ENCODE measurements at regions not wholly inside any gene's neighbourhood (a gene's known extent, or its start where the extent isn't known, plus 50 kb on each side); places are given as distances from the start of the nearest gene placed in this dataset.

GRCh38 chr21:31503939-31504338 is 155.6 kb upstream of the SOD1 start:
- no peak overlapping the region for H3K27ac ChIP-seq (ENCODE audit: low read depth, low read length)
- POLR2A ChIA-PET (ENCODE audit: partially characterized antibody): no interaction called here
- H3K36me3 ChIP-seq (ENCODE audit: insufficient read depth, low read length): no peaks in the 10 kb centered on the region
- H3K27me3 ChIP-seq (ENCODE audit: insufficient read depth, low read length): no peaks in the 10 kb centered on the region
- intact Hi-C loops (cut with micrococcal nuclease): loop anchor here (10.0 kb wide), 1 partner anchor 109 kb away; no protein-coding TSS in a partner anchor
- Mint-ChIP-seq H3K4me3 (no peak overlapping the region), H3K36me3 (no peaks in the 10 kb centered on the region), H3K4me1 (peaks cover 8 to 26% (median 14%) of the 10 kb centered on the region in 4 donors), H3K9me3 (no peaks in the 10 kb centered on the region), H3K27me3 (no peaks in the 10 kb centered on the region), H3K27ac (no peak overlapping the region)
- H3K4me3 ChIP-seq (ENCODE audit: low read length in 2 of 2): no peak overlapping the region
- peaks cover under 1% of the 10 kb centered on the region for H3K4me1 ChIP-seq (ENCODE audit: insufficient read depth, low read length)
- CTCF ChIA-PET (ENCODE audit: partially characterized antibody): interaction anchor here (1.0 kb wide), 1 partner anchor 55 kb away, joined by 3 read pairs; no protein-coding TSS in a partner anchor
- H3K9me3 ChIP-seq (ENCODE audit: control insufficient read depth in 1 of 2, low read length in 2 of 2): no peaks in the 10 kb centered on the region
- DNase-seq: no peak

DNA sequence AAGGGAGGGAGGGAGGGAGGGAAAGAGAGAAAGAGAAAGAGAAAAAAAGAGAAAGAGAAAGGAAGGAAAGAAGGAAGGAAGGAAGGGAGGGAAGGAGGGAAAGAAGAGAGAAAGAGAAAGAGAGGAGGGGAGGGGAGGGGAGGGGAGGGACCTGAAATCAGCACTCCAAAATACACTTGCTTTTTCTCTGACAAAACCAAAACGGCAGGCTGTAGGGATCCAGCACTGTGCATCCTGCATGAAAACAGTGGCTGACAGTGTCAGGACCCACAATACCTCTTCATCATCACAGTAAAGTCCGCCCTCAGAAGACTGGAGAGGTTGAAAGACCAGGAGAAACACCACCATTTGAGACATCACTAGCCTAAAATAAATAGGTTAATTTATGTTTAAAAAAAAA is 156.0 kb upstream of the SOD1 start:
- Histone ChIP-seq H3K4me1 (ENCODE audit: insufficient read depth, low read length) (no peaks in the 10 kb centered on the region), H3K27me3 (ENCODE audit: insufficient read depth, low read length) (no peaks in the 10 kb centered on the region), H3K36me3 (ENCODE audit: insufficient read depth, low read length) (no peaks in the 10 kb centered on the region), H3K4me3 (ENCODE audit: low read length in 2 of 2) (no peak overlapping the region), H3K27ac (ENCODE audit: low read depth, low read length) (no peak overlapping the region), H3K9me3 (ENCODE audit: control insufficient read depth in 1 of 2, low read length in 2 of 2) (no peaks in the 10 kb centered on the region)
- DNase-seq: no peak
- CTCF ChIA-PET (ENCODE audit: partially characterized antibody): no interaction called here
- intact Hi-C loops (cut with micrococcal nuclease): loop anchor here (10.0 kb wide), 1 partner anchor 109 kb away; no protein-coding TSS in a partner anchor
- peaks cover 8 to 21% (median 14%) of the 10 kb centered on the region in 4 donors for H3K4me1 Mint-ChIP-seq
- H3K9me3 Mint-ChIP-seq: no peaks in the 10 kb centered on the region
- no peak overlapping the region for H3K27ac Mint-ChIP-seq
- POLR2A ChIA-PET (ENCODE audit: partially characterized antibody): no interaction called here
- H3K27me3 Mint-ChIP-seq: no peaks in the 10 kb centered on the region
- H3K4me3 Mint-ChIP-seq: no peak overlapping the region
- H3K36me3 Mint-ChIP-seq: no peaks in the 10 kb centered on the region

GRCh38 chr21:31502537-31503143 is 156.9 kb upstream of the SOD1 start:
- ChIA-PET CTCF (ENCODE audit: partially characterized antibody) (no interaction called here), POLR2A (ENCODE audit: partially characterized antibody) (no interaction called here)
- intact Hi-C loops (cut with micrococcal nuclease): loop anchor here (10.0 kb wide), 1 partner anchor 108 kb away; no protein-coding TSS in a partner anchor

DNA sequence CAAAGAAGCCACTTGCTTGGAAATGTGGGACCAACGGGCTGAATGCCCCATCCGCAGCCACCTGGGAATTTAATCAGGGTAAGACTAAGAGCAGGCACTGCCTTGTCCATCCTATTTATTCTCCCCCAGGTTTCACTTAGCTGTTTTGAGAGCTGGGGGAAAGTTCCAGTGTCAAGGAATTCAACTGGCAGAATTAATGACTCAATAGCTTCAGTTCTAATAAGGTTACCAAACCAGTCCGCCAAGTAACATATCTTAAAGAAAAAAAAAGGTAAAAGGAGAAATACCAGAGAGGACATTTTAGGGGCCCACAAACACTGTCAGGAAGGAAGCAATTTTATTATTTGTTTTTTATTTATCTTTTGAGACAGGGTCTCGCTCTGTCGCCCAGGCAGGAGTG is 157.6 kb upstream of the SOD1 start:
- H3K27ac Mint-ChIP-seq: no peak overlapping the region
- H3K27me3 ChIP-seq (ENCODE audit: insufficient read depth, low read length): no peaks in the 10 kb centered on the region
- no peak overlapping the region for H3K4me3 ChIP-seq (ENCODE audit: low read length in 2 of 2)
- ChIA-PET CTCF (ENCODE audit: partially characterized antibody) (no interaction called here), POLR2A (ENCODE audit: partially characterized antibody) (no interaction called here)
- no peak overlapping the region for H3K27ac ChIP-seq (ENCODE audit: low read depth, low read length)
- H3K9me3 Mint-ChIP-seq: no peaks in the 10 kb centered on the region
- no peak overlapping the region for H3K4me3 Mint-ChIP-seq
- H3K4me1 ChIP-seq (ENCODE audit: insufficient read depth, low read length): no peaks in the 10 kb centered on the region
- no peak for DNase-seq
- H3K36me3 Mint-ChIP-seq: no peaks in the 10 kb centered on the region
- H3K4me1 Mint-ChIP-seq: peaks cover 7 to 21% (median 13%) of the 10 kb centered on the region in 4 donors
- H3K27me3 Mint-ChIP-seq: no peaks in the 10 kb centered on the region
- intact Hi-C loops (cut with micrococcal nuclease): loop anchor here (10.0 kb wide), 1 partner anchor 107 kb away; no protein-coding TSS in a partner anchor
- H3K9me3 ChIP-seq (ENCODE audit: control insufficient read depth in 1 of 2, low read length in 2 of 2): no peaks in the 10 kb centered on the region
- H3K36me3 ChIP-seq (ENCODE audit: insufficient read depth, low read length): no peaks in the 10 kb centered on the region

More at GRCh38 chr21:31502537-31503143, 156.9 kb upstream of the SOD1 start:
- Histone ChIP-seq H3K27me3 (ENCODE audit: insufficient read depth, low read length) (no peaks in the 10 kb centered on the region), H3K9me3 (ENCODE audit: control insufficient read depth in 1 of 2, low read length in 2 of 2) (no peaks in the 10 kb centered on the region), H3K4me3 (ENCODE audit: low read length in 2 of 2) (no peak overlapping the region), H3K36me3 (ENCODE audit: insufficient read depth, low read length) (no peaks in the 10 kb centered on the region), H3K4me1 (ENCODE audit: insufficient read depth, low read length) (no peaks in the 10 kb centered on the region), H3K27ac (ENCODE audit: low read depth, low read length) (no peak overlapping the region)
- H3K4me1 Mint-ChIP-seq: peaks cover 9 to 21% (median 13%) of the 10 kb centered on the region in 4 donors
- no peaks in the 10 kb centered on the region for H3K27me3 Mint-ChIP-seq
- H3K4me3 Mint-ChIP-seq: no peak overlapping the region
- H3K36me3 Mint-ChIP-seq: no peaks in the 10 kb centered on the region
- no peaks in the 10 kb centered on the region for H3K9me3 Mint-ChIP-seq
- no peak for DNase-seq
- H3K27ac Mint-ChIP-seq: no peak overlapping the region

GRCh38 chr21:31500982-31501381 is 156.9 kb upstream of the TIAM1 start:
- no peak overlapping the region for H3K4me3 Mint-ChIP-seq
- Histone ChIP-seq H3K36me3 (ENCODE audit: insufficient read depth, low read length) (no peaks in the 10 kb centered on the region), H3K9me3 (ENCODE audit: control insufficient read depth in 1 of 2, low read length in 2 of 2) (no peaks in the 10 kb centered on the region), H3K27me3 (ENCODE audit: insufficient read depth, low read length) (no peaks in the 10 kb centered on the region), H3K27ac (ENCODE audit: low read depth, low read length) (no peak overlapping the region), H3K4me3 (ENCODE audit: low read length in 2 of 2) (no peak overlapping the region), H3K4me1 (ENCODE audit: insufficient read depth, low read length) (no peaks in the 10 kb centered on the region)
- peaks cover 2 to 16% (median 8%) of the 10 kb centered on the region in 4 donors for H3K4me1 Mint-ChIP-seq
- no peaks in the 10 kb centered on the region for H3K27me3 Mint-ChIP-seq
- H3K36me3 Mint-ChIP-seq: no peaks in the 10 kb centered on the region
- ChIA-PET POLR2A (ENCODE audit: partially characterized antibody) (no interaction called here), CTCF (ENCODE audit: partially characterized antibody) (no interaction called here)
- no peaks in the 10 kb centered on the region for H3K9me3 Mint-ChIP-seq
- H3K27ac Mint-ChIP-seq: peak overlapping the region in 1 of 7 donors; percentile 55
- intact Hi-C loops (cut with micrococcal nuclease): loop anchor here (10.0 kb wide), 1 partner anchor 106 kb away; no protein-coding TSS in a partner anchor
- DNase-seq: no peak

DNA sequence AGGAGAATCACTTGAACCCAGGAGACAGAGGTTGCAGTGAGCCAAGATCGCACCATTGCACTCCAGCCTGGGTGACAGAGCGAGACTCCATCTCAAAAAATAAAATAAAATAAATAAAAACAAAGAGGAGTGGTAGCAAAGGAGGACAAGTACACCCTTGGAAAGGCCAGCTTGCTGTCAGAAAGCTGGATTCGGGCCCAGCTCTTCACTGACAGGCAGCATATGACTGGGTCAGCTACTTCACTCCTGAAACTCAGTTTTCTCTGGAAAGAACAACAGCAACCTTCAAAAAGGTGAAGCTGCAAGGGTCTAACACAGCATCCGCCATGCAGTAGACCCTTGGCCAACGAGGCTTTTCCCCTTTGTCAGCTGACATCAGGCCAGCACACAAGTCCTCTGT is 156.0 kb upstream of the TIAM1 start:
- Histone ChIP-seq H3K4me1 (ENCODE audit: insufficient read depth, low read length) (no peaks in the 10 kb centered on the region), H3K27me3 (ENCODE audit: insufficient read depth, low read length) (no peaks in the 10 kb centered on the region), H3K36me3 (ENCODE audit: insufficient read depth, low read length) (no peaks in the 10 kb centered on the region), H3K4me3 (ENCODE audit: low read length in 2 of 2) (no peak overlapping the region), H3K27ac (ENCODE audit: low read depth, low read length) (no peak overlapping the region), H3K9me3 (ENCODE audit: control insufficient read depth in 1 of 2, low read length in 2 of 2) (no peaks in the 10 kb centered on the region)
- POLR2A ChIA-PET (ENCODE audit: partially characterized antibody): no interaction called here
- no peak for DNase-seq
- intact Hi-C loops (cut with micrococcal nuclease): loop anchor here (10.0 kb wide), 1 partner anchor 105 kb away; no protein-coding TSS in a partner anchor
- H3K4me1 Mint-ChIP-seq: peaks cover 0 to 8% (median 3%) of the 10 kb centered on the region in 4 donors
- CTCF ChIA-PET (ENCODE audit: partially characterized antibody): no interaction called here
- H3K9me3 Mint-ChIP-seq: no peaks in the 10 kb centered on the region
- H3K36me3 Mint-ChIP-seq: no peaks in the 10 kb centered on the region
- no peak overlapping the region for H3K4me3 Mint-ChIP-seq
- H3K27ac Mint-ChIP-seq: peak overlapping the region in 1 of 7 donors; percentile 53
- H3K27me3 Mint-ChIP-seq: no peaks in the 10 kb centered on the region

- CTCF ChIA-PET (ENCODE audit: partially characterized antibody): no interaction called here
- POLR2A ChIA-PET (ENCODE audit: partially characterized antibody): no interaction called here
- Mint-ChIP-seq H3K9me3 (no peaks in the 10 kb centered on the region), H3K36me3 (no peaks in the 10 kb centered on the region), H3K4me1 (peaks cover 0 to 4% (median under 1%) of the 10 kb centered on the region in 4 donors), H3K4me3 (no peak overlapping the region), H3K27me3 (no peaks in the 10 kb centered on the region), H3K27ac (no peak overlapping the region)
- no peak overlapping the region for H3K27ac ChIP-seq (ENCODE audit: low read depth, low read length)
- H3K4me1 ChIP-seq (ENCODE audit: insufficient read depth, low read length): no peaks in the 10 kb centered on the region
- H3K27me3 ChIP-seq (ENCODE audit: insufficient read depth, low read length): no peaks in the 10 kb centered on the region
- H3K36me3 ChIP-seq (ENCODE audit: insufficient read depth, low read length): no peaks in the 10 kb centered on the region
- H3K9me3 ChIP-seq (ENCODE audit: control insufficient read depth in 1 of 2, low read length in 2 of 2): no peaks in the 10 kb centered on the region
- intact Hi-C loops (cut with micrococcal nuclease): no loop called here
- H3K4me3 ChIP-seq (ENCODE audit: low read length in 2 of 2): no peak overlapping the region
- no peak for DNase-seq
These were observed 154.9 kb upstream of the TIAM1 start for GRCh38 chr21:31498985-31499384.

All from CD4-positive, alpha-beta memory T cell (primary cell).